ENCODE measurements at regions not wholly inside any gene's neighbourhood (a gene's known extent, or its start where the extent isn't known, plus 50 kb on each side); places are given as distances from the start of the nearest gene placed in this dataset.

GRCh38 chr4:152038238-152038637 is 277.4 kb upstream of the GATB start:
- Mint-ChIP-seq H3K9me3 (ENCODE audit: low read depth) (peaks cover 5% of the 10 kb centered on the region), H3K4me3 (ENCODE audit: low read depth) (no peak overlapping the region), H3K27me3 (peaks cover 2% of the 10 kb centered on the region), H3K27ac (no peak overlapping the region), H3K4me1 (ENCODE audit: low read depth) (no peaks in the 10 kb centered on the region), H3K36me3 (ENCODE audit: insufficient read depth) (no peaks in the 10 kb centered on the region)
- no peak for DNase-seq (ENCODE audit: low spot score, unreplicated experiment)
- no peak for TF ChIP-seq CTCF (IDR thresholded peaks at IDR 0.05; ENCODE audit: unreplicated experiment)

GRCh38 chr4:152037435-152037834 is 276.6 kb upstream of the GATB start:
- DNase-seq (ENCODE audit: low spot score, unreplicated experiment) = no peak
- no peaks in the 10 kb centered on the region for H3K9me3 Mint-ChIP-seq (ENCODE audit: low read depth)
- H3K36me3 Mint-ChIP-seq (ENCODE audit: insufficient read depth) = no peaks in the 10 kb centered on the region
- no peaks in the 10 kb centered on the region for H3K4me1 Mint-ChIP-seq (ENCODE audit: low read depth)
- no peak overlapping the region for H3K27ac Mint-ChIP-seq
- TF ChIP-seq CTCF (IDR thresholded peaks at IDR 0.05; ENCODE audit: unreplicated experiment) = no peak
- H3K4me3 Mint-ChIP-seq (ENCODE audit: low read depth) = no peak overlapping the region
- no peaks in the 10 kb centered on the region for H3K27me3 Mint-ChIP-seq

GRCh38 chr4:152033621-152034020 is 272.8 kb upstream of the GATB start:
- H3K4me3 Mint-ChIP-seq (ENCODE audit: low read depth) = no peak overlapping the region
- H3K36me3 Mint-ChIP-seq (ENCODE audit: insufficient read depth) = no peaks in the 10 kb centered on the region
- H3K27me3 Mint-ChIP-seq = no peaks in the 10 kb centered on the region
- H3K27ac Mint-ChIP-seq = no peak overlapping the region
- DNase-seq (ENCODE audit: low spot score, unreplicated experiment) = no peak
- H3K9me3 Mint-ChIP-seq (ENCODE audit: low read depth) = no peaks in the 10 kb centered on the region
- peaks cover 2% of the 10 kb centered on the region for H3K4me1 Mint-ChIP-seq (ENCODE audit: low read depth)
- no peak for TF ChIP-seq CTCF (IDR thresholded peaks at IDR 0.05; ENCODE audit: unreplicated experiment)

- H3K27ac Mint-ChIP-seq = no peak overlapping the region
- H3K9me3 Mint-ChIP-seq (ENCODE audit: low read depth) = no peaks in the 10 kb centered on the region
- no peak overlapping the region for H3K4me3 Mint-ChIP-seq (ENCODE audit: low read depth)
- no peak for DNase-seq (ENCODE audit: low spot score, unreplicated experiment)
- H3K27me3 Mint-ChIP-seq = peaks cover 3% of the 10 kb centered on the region
- no peaks in the 10 kb centered on the region for H3K36me3 Mint-ChIP-seq (ENCODE audit: insufficient read depth)
- H3K4me1 Mint-ChIP-seq (ENCODE audit: low read depth) = peaks cover 2% of the 10 kb centered on the region
- no peak for TF ChIP-seq CTCF (IDR thresholded peaks at IDR 0.05; ENCODE audit: unreplicated experiment)
These were observed 271.9 kb upstream of the GATB start for GRCh38 chr4:152032722-152033131.

GRCh38 chr4:152029631-152030030 is 268.8 kb upstream of the GATB start:
- H3K27ac Mint-ChIP-seq = no peak overlapping the region
- H3K9me3 Mint-ChIP-seq (ENCODE audit: low read depth) = no peaks in the 10 kb centered on the region
- H3K27me3 Mint-ChIP-seq = peaks cover 6% of the 10 kb centered on the region

More at GRCh38 chr4:152029631-152030030, 268.8 kb upstream of the GATB start:
- TF ChIP-seq CTCF (IDR thresholded peaks at IDR 0.05; ENCODE audit: unreplicated experiment) = no peak
- DNase-seq (ENCODE audit: low spot score, unreplicated experiment) = no peak
- Mint-ChIP-seq H3K4me1 (ENCODE audit: low read depth) (peaks cover 2% of the 10 kb centered on the region), H3K36me3 (ENCODE audit: insufficient read depth) (no peaks in the 10 kb centered on the region), H3K4me3 (ENCODE audit: low read depth) (no peak overlapping the region)

Data from progenitor cell of endocrine pancreas (in vitro differentiated cells).